ENCODE measurements at regions not wholly inside any gene's neighbourhood (a gene's known extent, or its start where the extent isn't known, plus 50 kb on each side); places are given as distances from the start of the nearest gene placed in this dataset.
"Not testable (repeated sequence)": the region's sequence is repeated elsewhere in the genome, so short reads cannot be mapped to it uniquely, and the experiment has no call there.

DNA sequence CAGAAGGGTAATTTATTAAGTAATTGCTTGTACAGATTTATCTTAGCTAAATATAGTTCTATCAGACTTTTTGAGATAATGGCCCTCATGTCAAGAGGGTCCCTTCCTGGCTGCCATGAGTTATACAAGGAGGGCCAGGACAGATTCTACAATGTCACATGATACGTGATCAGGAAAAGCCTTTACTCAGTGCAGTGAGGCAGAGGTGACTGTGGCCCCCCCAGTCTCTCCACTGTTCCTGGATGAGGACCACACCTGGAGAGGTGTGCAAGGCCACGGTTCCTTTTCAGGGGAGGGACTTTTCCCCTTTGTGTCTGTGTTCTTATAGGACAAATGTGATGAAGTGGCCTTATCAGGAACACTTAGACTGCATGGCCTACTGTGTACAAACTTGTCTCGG is 54.3 kb upstream of the LRCH1 start:
- TF ChIP-seq, protein P1, sequence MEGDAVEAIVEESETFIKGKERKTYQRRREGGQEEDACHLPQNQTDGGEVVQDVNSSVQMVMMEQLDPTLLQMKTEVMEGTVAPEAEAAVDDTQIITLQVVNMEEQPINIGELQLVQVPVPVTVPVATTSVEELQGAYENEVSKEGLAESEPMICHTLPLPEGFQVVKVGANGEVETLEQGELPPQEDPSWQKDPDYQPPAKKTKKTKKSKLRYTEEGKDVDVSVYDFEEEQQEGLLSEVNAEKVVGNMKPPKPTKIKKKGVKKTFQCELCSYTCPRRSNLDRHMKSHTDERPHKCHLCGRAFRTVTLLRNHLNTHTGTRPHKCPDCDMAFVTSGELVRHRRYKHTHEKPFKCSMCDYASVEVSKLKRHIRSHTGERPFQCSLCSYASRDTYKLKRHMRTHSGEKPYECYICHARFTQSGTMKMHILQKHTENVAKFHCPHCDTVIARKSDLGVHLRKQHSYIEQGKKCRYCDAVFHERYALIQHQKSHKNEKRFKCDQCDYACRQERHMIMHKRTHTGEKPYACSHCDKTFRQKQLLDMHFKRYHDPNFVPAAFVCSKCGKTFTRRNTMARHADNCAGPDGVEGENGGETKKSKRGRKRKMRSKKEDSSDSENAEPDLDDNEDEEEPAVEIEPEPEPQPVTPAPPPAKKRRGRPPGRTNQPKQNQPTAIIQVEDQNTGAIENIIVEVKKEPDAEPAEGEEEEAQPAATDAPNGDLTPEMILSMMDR (IDR thresholded peaks at IDR 0.05; ENCODE audit: insufficient read depth, low read length, severe bottlenecking), result no peak
- Histone ChIP-seq H3K27me3 (ENCODE audit: control insufficient read depth, insufficient read depth, low read length) (no peaks in the 10 kb centered on the region), H3K4me3 (ENCODE audit: low read depth, low read length) (no peak overlapping the region), H3K36me3 (ENCODE audit: control insufficient read depth, insufficient read depth, low read length) (no peaks in the 10 kb centered on the region)
- FAIRE-seq (no peak), DNase-seq (ENCODE audit: low read depth) (no peak)

DNA sequence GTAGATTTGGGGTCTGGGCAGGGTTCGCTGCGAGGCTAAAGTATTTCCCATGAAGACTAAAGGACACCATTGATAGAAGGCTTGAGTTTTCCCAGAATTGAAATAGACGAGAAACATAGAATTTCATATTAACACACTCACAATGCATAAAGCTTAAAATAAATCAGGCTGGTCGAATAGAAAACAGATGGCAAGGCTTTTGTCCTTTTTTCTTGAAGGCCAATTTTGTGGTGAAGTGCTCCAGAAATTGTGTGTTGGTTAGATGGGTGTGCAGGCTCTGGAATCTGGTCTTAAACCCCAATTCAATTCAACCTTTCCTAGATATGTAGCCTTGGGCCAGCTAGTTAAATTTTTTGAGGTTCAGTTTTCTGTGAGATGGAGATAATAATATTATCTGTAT is 56.9 kb upstream of the LRCH1 start:
- no peak for FAIRE-seq
- DNase-seq (ENCODE audit: low read depth), result no peak
- TF ChIP-seq, protein P1 (IDR thresholded peaks at IDR 0.05; ENCODE audit: insufficient read depth, low read length, severe bottlenecking), result no peak

DNA sequence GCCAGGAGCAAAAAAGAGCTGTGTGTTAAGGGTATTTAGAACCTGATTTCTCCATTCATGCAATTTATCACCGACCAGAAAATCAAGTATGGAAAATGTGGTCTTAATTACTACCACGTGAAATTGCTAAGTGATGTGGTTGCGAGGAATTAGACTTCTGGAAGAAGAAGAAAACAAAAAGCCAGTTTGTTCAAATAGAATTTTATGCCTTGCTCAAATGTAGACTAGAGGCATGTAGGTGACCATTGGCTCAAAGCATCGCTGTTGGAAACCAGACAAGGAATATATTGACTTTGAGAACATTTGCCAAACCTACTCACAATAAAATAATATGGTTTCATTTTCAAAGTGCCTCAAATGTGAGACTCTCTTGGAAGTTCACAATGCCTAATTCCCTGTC is 57.3 kb upstream of the LRCH1 start:
- Histone ChIP-seq H3K4me3 (ENCODE audit: low read depth, low read length) (no peak overlapping the region), H3K36me3 (ENCODE audit: control insufficient read depth, insufficient read depth, low read length) (no peaks in the 10 kb centered on the region), H3K27me3 (ENCODE audit: control insufficient read depth, insufficient read depth, low read length) (no peaks in the 10 kb centered on the region)
- TF ChIP-seq, protein P1 (IDR thresholded peaks at IDR 0.05; ENCODE audit: insufficient read depth, low read length, severe bottlenecking), result no peak
- no peak for DNase-seq (ENCODE audit: low read depth)
- no peak for FAIRE-seq

More for the DNA sequence above, 56.9 kb upstream of the LRCH1 start:
- no peaks in the 10 kb centered on the region for H3K27me3 ChIP-seq (ENCODE audit: control insufficient read depth, insufficient read depth, low read length)
- H3K4me3 ChIP-seq (ENCODE audit: low read depth, low read length), result no peak overlapping the region
- no peaks in the 10 kb centered on the region for H3K36me3 ChIP-seq (ENCODE audit: control insufficient read depth, insufficient read depth, low read length)

DNA sequence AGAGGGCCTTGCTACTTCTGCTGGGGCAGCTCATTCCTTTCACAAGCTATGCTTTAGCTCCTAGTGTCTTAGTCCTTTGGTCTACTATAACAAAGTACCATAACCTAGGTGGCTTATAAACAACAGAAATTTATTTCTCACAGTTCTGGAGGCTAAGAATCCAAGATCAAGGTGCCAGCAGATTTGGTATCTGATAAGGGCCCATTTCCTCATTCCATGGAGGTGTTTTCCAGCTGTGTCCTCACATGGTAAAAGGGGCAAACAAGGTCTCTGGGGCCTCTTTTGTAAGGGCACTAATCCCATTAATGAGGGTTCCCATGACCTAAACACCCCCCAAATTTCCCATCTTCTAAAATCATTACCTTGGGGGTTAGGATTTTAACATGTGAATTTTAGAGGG is 57.9 kb upstream of the LRCH1 start:
- TF ChIP-seq, protein P1 (IDR thresholded peaks at IDR 0.05; ENCODE audit: insufficient read depth, low read length, severe bottlenecking), result no peak
- Histone ChIP-seq H3K36me3 (ENCODE audit: control insufficient read depth, insufficient read depth, low read length) (no peaks in the 10 kb centered on the region), H3K27me3 (ENCODE audit: control insufficient read depth, insufficient read depth, low read length) (no peaks in the 10 kb centered on the region), H3K4me3 (ENCODE audit: low read depth, low read length) (no peak overlapping the region)
- FAIRE-seq (no peak), DNase-seq (ENCODE audit: low read depth) (no peak)

DNA sequence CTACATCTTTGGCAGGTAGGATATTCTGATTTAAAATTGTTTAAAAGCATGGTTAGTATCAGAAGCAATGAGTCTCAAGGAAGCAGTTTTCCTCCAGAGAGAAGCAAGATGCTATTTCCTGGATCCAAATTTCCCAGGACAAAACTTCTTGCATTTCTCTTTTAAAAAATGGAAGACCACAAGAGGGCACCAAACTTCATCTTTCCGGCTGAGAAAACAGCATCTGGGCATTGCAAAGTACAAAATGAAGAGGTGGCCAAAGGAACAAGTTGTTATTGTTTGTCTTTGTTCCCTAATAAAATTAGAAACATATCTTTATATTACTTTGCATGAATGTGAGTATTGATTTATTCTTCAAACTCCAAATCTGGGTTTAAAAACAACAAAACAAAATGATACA is 60.0 kb upstream of the LRCH1 start:
- no peaks in the 10 kb centered on the region for H3K27me3 ChIP-seq (ENCODE audit: control insufficient read depth, insufficient read depth, low read length)
- H3K4me3 ChIP-seq (ENCODE audit: low read depth, low read length), result no peak overlapping the region
- TF ChIP-seq, protein P1 (IDR thresholded peaks at IDR 0.05; ENCODE audit: insufficient read depth, low read length, severe bottlenecking), result peak; percentile 54
- DNase-seq (ENCODE audit: low read depth), result peak; percentile 30
- FAIRE-seq, result no peak
- no peaks in the 10 kb centered on the region for H3K36me3 ChIP-seq (ENCODE audit: control insufficient read depth, insufficient read depth, low read length)

DNA sequence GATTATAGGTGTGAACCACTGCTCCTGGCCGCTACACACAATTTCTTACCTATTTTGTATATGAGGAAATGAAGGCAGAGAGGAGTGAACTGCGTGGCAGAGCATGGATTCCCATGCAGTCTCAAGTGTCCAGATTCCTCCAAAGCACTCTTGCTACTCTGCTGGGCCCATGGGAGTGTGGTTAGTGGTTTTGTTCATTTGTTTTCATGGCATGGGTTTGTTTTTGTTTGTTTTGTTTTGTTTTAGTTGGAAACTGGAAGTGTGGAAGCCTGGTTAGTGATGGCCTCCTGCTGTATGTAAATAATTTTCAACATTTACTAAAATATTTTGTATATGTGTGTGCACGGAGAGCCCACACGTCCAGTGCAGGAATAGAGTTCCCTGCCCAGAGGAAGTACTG is 61.3 kb upstream of the LRCH1 start:
- no peak overlapping the region for H3K4me3 ChIP-seq (ENCODE audit: low read depth, low read length)
- TF ChIP-seq, protein P1 (IDR thresholded peaks at IDR 0.05; ENCODE audit: insufficient read depth, low read length, severe bottlenecking), result no peak
- H3K36me3 ChIP-seq (ENCODE audit: control insufficient read depth, insufficient read depth, low read length), result no peaks in the 10 kb centered on the region
- no peaks in the 10 kb centered on the region for H3K27me3 ChIP-seq (ENCODE audit: control insufficient read depth, insufficient read depth, low read length)
- no peak for FAIRE-seq
- DNase-seq (ENCODE audit: low read depth), result no peak

DNA sequence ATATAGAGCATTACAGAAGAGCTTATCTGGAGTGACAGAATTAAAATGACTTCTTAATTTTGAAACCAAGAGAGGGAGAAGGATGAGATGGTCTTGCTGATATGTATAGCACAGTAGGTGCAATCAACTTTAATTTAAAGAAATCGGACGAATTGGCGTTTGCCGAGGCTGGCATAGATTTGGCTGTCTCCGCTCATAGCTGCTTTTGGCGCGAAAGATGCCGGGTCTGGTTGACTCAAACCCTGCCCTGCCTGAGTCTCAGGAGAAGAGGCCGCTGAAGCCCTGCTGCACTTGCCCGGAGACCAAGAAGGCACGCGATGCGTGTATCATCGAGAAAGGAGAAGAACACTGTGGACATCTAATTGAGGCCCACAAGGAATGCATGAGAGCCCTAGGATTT is 62.3 kb upstream of the LRCH1 start:
- not testable (repeated sequence) for DNase-seq (ENCODE audit: low read depth); FAIRE-seq; H3K27me3 ChIP-seq (ENCODE audit: control insufficient read depth, insufficient read depth, low read length); H3K36me3 ChIP-seq (ENCODE audit: control insufficient read depth, insufficient read depth, low read length); H3K4me3 ChIP-seq (ENCODE audit: low read depth, low read length)

Data from bronchial epithelial cell (primary cell).